Dendritic cell treated with granulocyte-macrophage colony-stimulating factor and Interleukin-4, amounts not matched to agents 40 ng/mL and 50 ng/mL, for 4 days (primary cell): ENCODE measurements at regions not wholly inside any gene's neighbourhood (a gene's known extent, or its start where the extent isn't known, plus 50 kb on each side); places are given as distances from the start of the nearest gene placed in this dataset.
"Not testable (repeated sequence)": the region's sequence is repeated elsewhere in the genome, so short reads cannot be mapped to it uniquely, and the experiment has no call there.

Experiments used
- H3K27ac Mint-ChIP-seq: one replicate; pipeline ENCODE4 v1.8.0; 2022; ENCODE audit warnings: mild to moderate bottlenecking, mixed read lengths
- H3K27me3 Mint-ChIP-seq: one replicate; pipeline ENCODE4 v1.8.0; 2022; ENCODE audit warnings: mild to moderate bottlenecking, mixed read lengths
- H3K36me3 Mint-ChIP-seq: one replicate; pipeline ENCODE4 v1.8.0; 2022; ENCODE audit warnings: low read depth, mixed read lengths
- H3K4me1 Mint-ChIP-seq: one replicate; pipeline ENCODE4 v1.8.0; 2022; ENCODE audit warnings: low read depth, mixed read lengths
- H3K4me3 Mint-ChIP-seq: one replicate; pipeline ENCODE4 v1.8.0; 2022; ENCODE audit warnings: mild to moderate bottlenecking, moderate library complexity, mixed read lengths
- H3K9me3 Mint-ChIP-seq: one replicate; pipeline ENCODE4 v1.8.0; 2022; ENCODE audit warnings: mixed read lengths
- intact Hi-C: fragments of 100-400 bp; cut with micrococcal nuclease; formaldehyde crosslinking; loops from one replicate; pipeline ENCODE4 v1.15.0; 2022

GRCh38 chr4:173656898-173657297, 126.9 kb upstream of the HAND2 start:
- no peak overlapping the region for H3K4me3 Mint-ChIP-seq
- no peaks in the 10 kb centered on the region for H3K27me3 Mint-ChIP-seq
- no peaks in the 10 kb centered on the region for H3K4me1 Mint-ChIP-seq
- H3K36me3 Mint-ChIP-seq: no peaks in the 10 kb centered on the region
- intact Hi-C loops: no loop called here
- H3K9me3 Mint-ChIP-seq: no peaks in the 10 kb centered on the region
- no peak overlapping the region for H3K27ac Mint-ChIP-seq

DNA sequence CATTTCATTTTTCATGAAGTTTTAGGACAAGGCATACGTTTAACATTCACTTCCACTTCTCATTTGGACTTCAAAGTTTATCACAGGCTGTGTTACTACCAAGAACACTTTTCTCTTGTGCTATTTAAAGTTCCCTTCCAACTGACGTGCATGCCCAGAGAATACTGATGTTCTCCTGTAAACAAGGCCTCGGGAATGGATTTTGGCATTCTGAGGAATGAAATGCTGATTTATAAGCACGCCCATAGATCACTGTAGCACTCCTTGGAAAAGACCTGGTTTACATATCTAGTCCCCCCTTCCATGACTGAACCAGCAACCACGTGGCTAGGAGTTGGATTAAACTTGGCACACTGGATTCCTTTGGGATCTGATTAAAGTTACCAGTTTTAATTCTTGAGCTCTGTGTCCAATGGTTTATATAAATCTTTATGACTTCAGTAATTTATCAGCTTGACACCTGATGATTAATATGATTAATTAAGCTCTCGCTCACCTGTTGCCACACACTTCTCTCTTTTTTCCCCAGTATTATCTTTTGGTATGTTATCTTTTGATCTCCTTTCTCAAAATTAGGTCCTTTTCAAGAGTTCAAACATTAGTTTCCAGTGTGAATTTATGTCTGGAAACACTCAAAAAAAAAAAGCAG, 122.4 kb upstream of the HAND2 start:
- H3K36me3 Mint-ChIP-seq: no peaks in the 10 kb centered on the region
- no peaks in the 10 kb centered on the region for H3K9me3 Mint-ChIP-seq
- intact Hi-C loops: no loop called here
- H3K27me3 Mint-ChIP-seq: no peaks in the 10 kb centered on the region
- no peak overlapping the region for H3K27ac Mint-ChIP-seq
- H3K4me3 Mint-ChIP-seq: no peak overlapping the region
- no peaks in the 10 kb centered on the region for H3K4me1 Mint-ChIP-seq

- H3K4me3 Mint-ChIP-seq: no peak overlapping the region
- H3K36me3 Mint-ChIP-seq: no peaks in the 10 kb centered on the region
- no peaks in the 10 kb centered on the region for H3K4me1 Mint-ChIP-seq
- no peaks in the 10 kb centered on the region for H3K9me3 Mint-ChIP-seq
- H3K27me3 Mint-ChIP-seq: no peaks in the 10 kb centered on the region
- intact Hi-C loops: no loop called here
- no peak overlapping the region for H3K27ac Mint-ChIP-seq
Measured at GRCh38 chr4:173651651-173652282, 121.7 kb upstream of the HAND2 start.

DNA sequence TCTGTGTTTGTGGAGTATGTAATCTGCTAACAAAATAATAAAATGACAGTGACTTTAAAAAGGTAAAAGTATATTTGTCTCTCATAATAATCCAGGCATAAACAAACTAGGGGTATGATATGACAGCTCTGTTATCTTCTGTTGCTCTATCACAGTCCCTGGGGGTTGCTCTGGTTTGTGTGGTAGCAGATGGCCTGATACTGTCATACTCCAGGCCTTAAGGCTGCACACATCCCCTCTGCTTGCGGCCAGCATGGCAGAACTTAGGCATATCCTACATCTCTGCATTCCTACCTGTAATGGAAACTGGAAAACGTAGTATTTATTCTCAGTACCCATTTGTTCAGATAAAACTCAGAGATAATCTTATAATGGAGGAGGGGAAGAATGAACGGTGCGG, 117.9 kb upstream of the HAND2 start:
- H3K4me1 Mint-ChIP-seq: no peaks in the 10 kb centered on the region
- H3K4me3 Mint-ChIP-seq: no peak overlapping the region

DNA sequence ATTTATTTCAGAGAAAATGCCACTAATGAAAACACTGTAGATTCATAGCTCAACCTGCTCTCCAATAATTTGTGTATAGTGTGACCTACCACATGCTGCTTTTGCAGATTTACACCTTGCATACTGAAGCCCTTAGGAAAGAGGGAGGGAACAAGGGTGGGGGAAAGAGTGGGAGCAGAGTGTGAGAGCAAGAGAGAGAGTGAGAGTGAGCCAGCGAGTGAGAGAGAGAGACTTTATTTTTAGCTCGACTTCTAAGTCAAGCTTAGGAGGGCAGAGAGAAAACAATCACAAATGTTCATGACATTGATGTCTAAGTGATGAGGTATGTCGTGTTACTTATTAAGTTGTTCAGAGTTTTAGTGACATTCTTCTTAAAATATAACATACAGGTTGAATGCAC, 112.5 kb upstream of the HAND2 start:
- intact Hi-C loops: no loop called here
- H3K4me3 Mint-ChIP-seq: no peak overlapping the region
- no peaks in the 10 kb centered on the region for H3K4me1 Mint-ChIP-seq
- no peak overlapping the region for H3K27ac Mint-ChIP-seq
- H3K36me3 Mint-ChIP-seq: no peaks in the 10 kb centered on the region
- H3K9me3 Mint-ChIP-seq: peaks cover 4% of the 10 kb centered on the region
- H3K27me3 Mint-ChIP-seq: no peaks in the 10 kb centered on the region

More for the DNA sequence above, 117.9 kb upstream of the HAND2 start:
- Mint-ChIP-seq H3K27ac (no peak overlapping the region), H3K27me3 (no peaks in the 10 kb centered on the region), H3K9me3 (no peaks in the 10 kb centered on the region), H3K36me3 (no peaks in the 10 kb centered on the region)
- intact Hi-C loops: no loop called here

DNA sequence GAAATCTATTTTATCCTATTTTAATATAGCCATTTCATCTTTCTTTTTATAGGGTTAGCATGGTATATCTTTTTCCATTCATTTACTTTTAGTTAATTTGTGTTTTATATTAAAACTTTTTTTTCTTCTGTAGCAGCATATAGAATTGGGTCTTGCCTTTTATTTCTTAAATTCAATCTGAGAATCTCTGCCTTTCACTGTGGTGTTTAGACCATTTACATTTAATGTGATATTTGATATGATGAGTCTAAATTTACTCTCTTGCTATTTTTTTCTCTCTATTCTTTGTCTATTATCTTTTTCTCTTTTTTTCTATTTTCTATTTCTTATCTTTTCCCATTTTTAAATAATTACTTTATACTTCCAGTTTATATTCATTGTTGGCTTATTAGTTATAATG, 105.4 kb upstream of the HAND2 start:
- Mint-ChIP-seq H3K27me3 (no peaks in the 10 kb centered on the region), H3K4me1 (no peaks in the 10 kb centered on the region), H3K4me3 (no peak overlapping the region), H3K27ac (no peak overlapping the region), H3K9me3 (peaks cover 23% of the 10 kb centered on the region), H3K36me3 (no peaks in the 10 kb centered on the region)
- intact Hi-C loops: no loop called here

- Mint-ChIP-seq H3K4me1 (no peaks in the 10 kb centered on the region), H3K4me3 (no peak overlapping the region), H3K36me3 (no peaks in the 10 kb centered on the region), H3K27ac (no peak overlapping the region), H3K9me3 (peaks cover 50% of the 10 kb centered on the region), H3K27me3 (no peaks in the 10 kb centered on the region)
- intact Hi-C loops: no loop called here
Measured at GRCh38 chr4:173626277-173626676, 96.2 kb upstream of the HAND2 start.

DNA sequence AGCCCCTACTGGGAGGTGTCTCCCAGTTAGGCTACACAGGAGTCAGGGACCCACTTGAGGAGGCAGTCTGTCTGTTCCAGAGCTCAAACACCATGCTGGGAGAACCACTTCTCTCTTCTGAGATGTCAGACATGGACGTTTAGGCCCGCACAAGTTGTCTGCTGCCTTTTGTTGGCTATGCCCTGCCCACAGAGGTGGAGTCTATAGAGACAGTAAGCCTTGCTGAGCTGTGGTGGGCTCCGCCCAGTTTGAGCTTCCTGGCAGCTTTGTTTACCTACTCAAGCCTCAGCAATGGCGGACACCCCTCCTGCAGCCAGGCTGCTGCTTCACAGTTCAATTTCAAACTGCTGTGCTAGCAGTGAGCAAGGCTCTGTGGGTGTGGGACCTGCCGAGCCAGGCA, 88.6 kb upstream of the HAND2 start:
- H3K27me3 Mint-ChIP-seq, intact Hi-C loops, H3K27ac Mint-ChIP-seq: not testable (repeated sequence)

DNA sequence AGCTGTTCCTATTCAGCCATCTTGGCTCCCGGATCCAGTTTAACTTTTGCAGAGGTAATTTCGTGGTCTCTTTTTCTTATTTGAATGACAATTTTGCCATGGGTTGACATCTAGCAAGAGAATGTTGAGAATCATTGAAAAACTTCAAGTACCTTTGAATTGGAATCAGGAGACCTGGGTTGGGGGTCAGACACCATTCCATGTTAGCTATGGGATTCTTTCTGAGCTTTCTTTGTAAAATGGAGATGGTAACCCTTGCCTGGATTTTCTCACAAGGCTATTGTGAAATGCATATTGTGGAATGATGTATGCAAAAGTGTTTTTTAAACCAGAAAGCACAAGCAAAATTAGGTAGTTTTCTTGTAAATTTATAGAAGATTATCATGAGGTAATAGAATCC, 79.1 kb upstream of the HAND2 start:
- Mint-ChIP-seq H3K9me3 (peaks cover 15% of the 10 kb centered on the region), H3K27me3 (peaks cover 5% of the 10 kb centered on the region), H3K27ac (no peak overlapping the region), H3K36me3 (no peaks in the 10 kb centered on the region), H3K4me1 (no peaks in the 10 kb centered on the region), H3K4me3 (no peak overlapping the region)
- intact Hi-C loops: no loop called here

More for the DNA sequence above, 88.6 kb upstream of the HAND2 start:
- not testable (repeated sequence) for H3K4me3 Mint-ChIP-seq, H3K36me3 Mint-ChIP-seq, H3K4me1 Mint-ChIP-seq
- peaks cover 35% of the 10 kb centered on the region for H3K9me3 Mint-ChIP-seq

DNA sequence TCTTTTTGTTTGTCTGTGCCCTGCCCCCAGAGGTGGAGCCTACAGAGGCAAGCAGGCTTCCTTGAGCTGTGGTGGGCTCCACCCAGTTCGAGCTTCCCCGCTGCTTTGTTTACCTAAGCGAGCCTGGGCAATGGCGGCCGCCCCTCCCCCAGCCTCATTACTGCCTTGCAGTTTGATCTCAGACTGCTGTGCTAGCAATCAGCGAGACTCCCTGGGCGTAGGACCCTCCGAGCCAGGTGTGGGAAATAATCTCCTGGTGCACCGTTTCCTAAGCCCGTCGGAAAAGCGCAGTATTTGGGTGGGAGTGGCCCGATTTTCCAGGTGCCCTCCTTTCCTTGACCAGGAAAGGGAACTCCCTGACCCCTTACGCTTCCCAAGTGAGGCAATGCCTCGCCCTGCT, 78.6 kb upstream of the HAND2 start:
- H3K4me3 Mint-ChIP-seq, H3K27ac Mint-ChIP-seq, H3K27me3 Mint-ChIP-seq, H3K4me1 Mint-ChIP-seq, H3K36me3 Mint-ChIP-seq, intact Hi-C loops: not testable (repeated sequence)
- H3K9me3 Mint-ChIP-seq: peaks cover 15% of the 10 kb centered on the region

- intact Hi-C loops: no loop called here
- Mint-ChIP-seq H3K4me3 (no peak overlapping the region), H3K36me3 (no peaks in the 10 kb centered on the region), H3K4me1 (no peaks in the 10 kb centered on the region), H3K9me3 (no peaks in the 10 kb centered on the region), H3K27me3 (peaks cover 6% of the 10 kb centered on the region), H3K27ac (no peak overlapping the region)
Measured at GRCh38 chr4:173591760-173592159, 61.7 kb upstream of the HAND2 start.

DNA sequence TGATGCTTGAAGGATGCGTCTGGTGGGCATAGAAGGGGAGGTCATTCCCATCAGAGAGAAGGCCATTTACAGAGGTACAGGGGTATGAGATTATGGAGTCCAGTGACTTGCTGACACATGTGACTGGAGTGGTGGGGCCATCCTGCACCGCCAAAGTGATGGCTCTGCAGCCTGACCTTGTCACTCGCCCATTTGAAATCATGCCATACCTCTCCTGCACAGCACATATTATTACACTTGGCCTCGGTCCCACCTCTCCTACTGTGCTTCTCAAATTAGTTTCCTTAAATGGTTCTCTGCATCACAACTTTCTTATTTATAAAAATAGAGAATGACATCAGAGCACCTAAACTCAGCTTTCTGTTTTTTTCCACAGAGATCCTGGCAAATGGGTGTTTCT, 60.7 kb upstream of the HAND2 start:
- intact Hi-C loops: no loop called here
- Mint-ChIP-seq H3K4me1 (no peaks in the 10 kb centered on the region), H3K9me3 (no peaks in the 10 kb centered on the region), H3K36me3 (no peaks in the 10 kb centered on the region), H3K4me3 (no peak overlapping the region), H3K27ac (no peak overlapping the region), H3K27me3 (peaks cover 7% of the 10 kb centered on the region)

- no peaks in the 10 kb centered on the region for H3K4me1 Mint-ChIP-seq
- H3K4me3 Mint-ChIP-seq: no peak overlapping the region
- H3K27me3 Mint-ChIP-seq: peaks cover 11% of the 10 kb centered on the region
- H3K27ac Mint-ChIP-seq: no peak overlapping the region
- intact Hi-C loops: no loop called here
- H3K9me3 Mint-ChIP-seq: no peaks in the 10 kb centered on the region
- H3K36me3 Mint-ChIP-seq: no peaks in the 10 kb centered on the region
Measured at GRCh38 chr4:173585876-173586572, 56.0 kb upstream of the HAND2 start.

DNA sequence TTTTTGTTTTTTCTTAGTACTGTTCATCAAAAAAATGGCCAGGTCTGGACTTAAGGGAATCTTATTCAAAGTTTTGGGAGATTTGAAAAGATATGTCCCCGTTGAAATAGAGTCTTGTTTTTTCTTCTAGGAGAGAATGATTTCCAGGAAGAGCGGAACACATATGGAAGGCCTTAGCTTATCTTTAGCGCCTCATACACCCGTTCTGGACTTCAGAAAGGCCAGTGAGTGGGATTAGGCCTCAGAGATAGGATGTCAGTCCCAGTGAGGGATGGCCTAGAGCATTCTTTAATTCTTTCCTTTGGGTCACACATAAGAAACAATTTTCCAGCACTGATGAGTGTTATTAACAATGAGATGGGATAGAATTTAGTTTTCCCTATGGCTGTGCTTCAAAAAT, 54.5 kb upstream of the HAND2 start:
- H3K27ac Mint-ChIP-seq: no peak overlapping the region
- intact Hi-C loops: no loop called here
- no peaks in the 10 kb centered on the region for H3K9me3 Mint-ChIP-seq
- H3K36me3 Mint-ChIP-seq: no peaks in the 10 kb centered on the region
- H3K4me1 Mint-ChIP-seq: no peaks in the 10 kb centered on the region
- peaks cover 11% of the 10 kb centered on the region for H3K27me3 Mint-ChIP-seq
- H3K4me3 Mint-ChIP-seq: no peak overlapping the region
